ENCODE measurements at regions not wholly inside any gene's neighbourhood (a gene's known extent, or its start where the extent isn't known, plus 50 kb on each side); places are given as distances from the start of the nearest gene placed in this dataset.

GRCh38 chr1:187454010-187454409, 625.3 kb downstream of the PLA2G4A start:
- no peak for DNase-seq

- no peak for DNase-seq
Observed at GRCh38 chr1:187456446-187456845, 627.7 kb downstream of the PLA2G4A start.

GRCh38 chr1:187460093-187460492, 631.3 kb downstream of the PLA2G4A start:
- DNase-seq: peak; percentile 25

- no peak for DNase-seq
Observed at GRCh38 chr1:187464320-187464719, 635.6 kb downstream of the PLA2G4A start.

- no peak for DNase-seq
Observed at GRCh38 chr1:187465441-187465840, 636.7 kb downstream of the PLA2G4A start.

- DNase-seq: no peak
Observed at GRCh38 chr1:187469836-187470235, 641.1 kb downstream of the PLA2G4A start.

- DNase-seq: peak; percentile 72
Observed at GRCh38 chr1:187471555-187471954, 642.8 kb downstream of the PLA2G4A start.

GRCh38 chr1:187474336-187474735, 645.6 kb downstream of the PLA2G4A start:
- no peak for DNase-seq

GRCh38 chr1:187476671-187477070, 647.9 kb downstream of the PLA2G4A start:
- no peak for DNase-seq

- no peak for DNase-seq
Observed at GRCh38 chr1:187477103-187477502, 648.4 kb downstream of the PLA2G4A start.

GRCh38 chr1:187477535-187477934, 648.8 kb downstream of the PLA2G4A start:
- DNase-seq: no peak

- DNase-seq: no peak
Observed at GRCh38 chr1:187481581-187482148, 652.9 kb downstream of the PLA2G4A start.

GRCh38 chr1:187490266-187490665, 661.5 kb downstream of the PLA2G4A start:
- no peak for DNase-seq

- DNase-seq: no peak
Observed at GRCh38 chr1:187491082-187491720, 662.5 kb downstream of the PLA2G4A start.

GRCh38 chr1:187498028-187498427, 669.3 kb downstream of the PLA2G4A start:
- DNase-seq: no peak

GRCh38 chr1:187504779-187505178, 676.0 kb downstream of the PLA2G4A start:
- DNase-seq: no peak

- peak; percentile 37 for DNase-seq
Observed at GRCh38 chr1:187509091-187509490, 680.3 kb downstream of the PLA2G4A start.

GRCh38 chr1:187513190-187513589, 684.4 kb downstream of the PLA2G4A start:
- no peak for DNase-seq

GRCh38 chr1:187514110-187514509, 685.4 kb downstream of the PLA2G4A start:
- DNase-seq: no peak

- no peak for DNase-seq
Observed at GRCh38 chr1:187516874-187517273, 688.1 kb downstream of the PLA2G4A start.

- DNase-seq: peak; percentile 22
Observed at GRCh38 chr1:187517546-187517945, 688.8 kb downstream of the PLA2G4A start.

GRCh38 chr1:187527346-187527745, 698.6 kb downstream of the PLA2G4A start:
- no peak for DNase-seq

GRCh38 chr1:187537936-187538335, 709.2 kb downstream of the PLA2G4A start:
- no peak for DNase-seq

- DNase-seq: no peak
Observed at GRCh38 chr1:187549540-187549939, 720.8 kb downstream of the PLA2G4A start.

- no peak for DNase-seq
Observed at GRCh38 chr1:187551061-187551460, 722.3 kb downstream of the PLA2G4A start.

Data from COR-L47 (cell line).